HepG2 (cell line): ENCODE measurements at regions not wholly inside any gene's neighbourhood (a gene's known extent, or its start where the extent isn't known, plus 50 kb on each side); places are given as distances from the start of the nearest gene placed in this dataset.

Experiments
- ATAC-seq: fragments of 200-7000 bp; cut with Tn5 transposase; 3 replicates; pipeline ENCODE4 v1.9.1; 2020; ENCODE audit warnings: mild to moderate bottlenecking, moderate library complexity
- BruUV-seq: library from RNA; stranded (reverse); fragments of 400-500 nt; replicated peaks from 2 replicates; lab custom pipeline; 2021; lab: Mats Ljungman, UMichigan
- CTCF ChIA-PET: fragments of 300-600 bp; formaldehyde crosslinking; extraction: SDS; loops from one replicate; lab custom pipeline; 2021; ENCODE audit warnings: low total read pairs, inconsistent platforms, low intra/inter-chr PET ratio; lab: Yijun Ruan, JAX
- POLR2A ChIA-PET: fragments of 350-600 bp; sonication (Branson Sonifier 250); formaldehyde crosslinking; loops from one replicate; lab custom pipeline; 2020; ENCODE audit warnings: antibody characterized with exemption, inconsistent platforms; lab: Yijun Ruan, JAX
- DNase-seq: peaks from one replicate; pipeline ENCODE4 v3.0.0-alpha.2; 2015; ENCODE audit warnings: low spot score
- FAIRE-seq: peaks from 3 replicates; lab custom pipeline; 2011; peaks lifted over from hg19 to GRCh38; lab: Jason Lieb, UNC
- H2AFZ ChIP-seq: one replicate; pipeline ENCODE4 v1.6.1; 2011; ENCODE audit warnings: low read length, inconsistent platforms
- H3K27ac ChIP-seq: fragments of 300-600 bp; 3 replicates; pipeline ENCODE4 v1.8.0; 2011; ENCODE audit warnings: mixed run types, mild to moderate bottlenecking, mixed read lengths, low read length, inconsistent platforms; ENCODE audit not compliant: insufficient read depth; ENCODE audit errors: extremely low read length
- H3K27me3 ChIP-seq, 2 experiments: fragments of 200-600 bp in 1 of 2; 2 replicates in 1 of 2; 3 replicates in 1 of 2; pipeline versions ENCODE4 v1.6.0 to v1.8.0; 2011; ENCODE audit warnings: low read length in 2 of 2, mild to moderate bottlenecking in 2 of 2, moderate library complexity in 2 of 2, inconsistent platforms in 1 of 2; ENCODE audit not compliant: insufficient read depth in 2 of 2, control insufficient read depth in 1 of 2
- H3K36me3 ChIP-seq, 2 experiments: fragments of 200-600 bp in 1 of 2; replicated peaks in 1 of 2; 2 replicates in 1 of 2; 3 replicates in 1 of 2; pipeline versions ENCODE4 v1.5.1 to v1.8.0; 2011; ENCODE audit warnings: low read length in 2 of 2, inconsistent platforms in 1 of 2; ENCODE audit not compliant: insufficient read depth in 2 of 2, control insufficient read depth in 1 of 2
- H3K4me1 ChIP-seq: 2 replicates; pipeline ENCODE4 v1.5.1; 2012; ENCODE audit warnings: low read length, inconsistent platforms; ENCODE audit not compliant: insufficient read depth
- H3K4me2 ChIP-seq: 2 replicates; pipeline ENCODE4 v1.6.0; 2011; ENCODE audit warnings: low read depth, low read length, inconsistent platforms
- H3K4me3 ChIP-seq, 3 experiments: fragments of 200-600 bp in 1 of 3; sonication (generic), shearing (Covaris generic) in 1 of 3; replicated peaks in 1 of 3; 2 replicates each; pipeline ENCODE4 v1.5.1; 2011 to 2016; ENCODE audit warnings: low read length in 3 of 3, inconsistent platforms in 2 of 3, low read depth in 2 of 3, mild to moderate bottlenecking in 2 of 3, control low read depth in 1 of 3, mixed read lengths in 1 of 3; ENCODE audit not compliant: insufficient read depth in 1 of 3
- H3K79me2 ChIP-seq: one replicate; pipeline ENCODE4 v1.6.1; 2011; ENCODE audit warnings: low read length, inconsistent platforms; ENCODE audit not compliant: insufficient read depth
- H3K9ac ChIP-seq: 2 replicates; pipeline ENCODE4 v1.6.0; 2011; ENCODE audit warnings: mild to moderate bottlenecking, low read depth, low read length, inconsistent platforms; ENCODE audit not compliant: insufficient read depth
- H3K9me3 ChIP-seq: 2 replicates; pipeline ENCODE4 v1.5.1; 2012; ENCODE audit warnings: mild to moderate bottlenecking, low read length
- H4K20me1 ChIP-seq: 2 replicates; pipeline ENCODE4 v1.6.0; 2011; ENCODE audit warnings: inconsistent platforms, mild to moderate bottlenecking, low read length, moderate library complexity; ENCODE audit not compliant: insufficient read depth
- FOXP1 ChIP-seq, 2 experiments: fragments of 450-650 bp in 1 of 2; IDR thresholded peaks; 2 replicates each; pipeline ENCODE4 v1.6.1; 2017 to 2018; ENCODE audit warnings: antibody characterized with exemption in 1 of 2
- JUN ChIP-seq: sonication (generic); formaldehyde crosslinking; IDR thresholded peaks from 2 replicates; pipeline ENCODE4 v1.4.0; 2020; ENCODE audit warnings: mild to moderate bottlenecking, missing genetic modification reagents
- KAT8 ChIP-seq: IDR thresholded peaks from 2 replicates; pipeline ENCODE4 v1.6.1; 2016; ENCODE audit warnings: missing genetic modification reagents, missing compliant biosample characterization
- KLF6 ChIP-seq: IDR thresholded peaks from 2 replicates; pipeline ENCODE4 v1.8.0; 2016; ENCODE audit warnings: missing biosample characterization, missing genetic modification reagents
- RNF2 ChIP-seq: fragments of 450-650 bp; conservative IDR thresholded peaks from 2 replicates; pipeline ENCODE4 v1.6.1; 2016; ENCODE audit warnings: low read depth
- ZNF121 ChIP-seq: sonication (generic); formaldehyde crosslinking; IDR thresholded peaks from 2 replicates; pipeline ENCODE4 v1.5.0; 2020; ENCODE audit warnings: mild to moderate bottlenecking, missing genetic modification reagents
- ZNF17 ChIP-seq: sonication (generic); formaldehyde crosslinking; IDR thresholded peaks from 2 replicates; pipeline ENCODE4 v1.5.0; 2020; ENCODE audit warnings: mild to moderate bottlenecking, missing genetic modification reagents
- ZNF329 ChIP-seq: sonication (generic); formaldehyde crosslinking; IDR thresholded peaks from 2 replicates; pipeline ENCODE4 v1.9.0; 2021; ENCODE audit warnings: low read depth, mild to moderate bottlenecking, missing genetic modification reagents
- ZNF546 ChIP-seq: sonication (generic); formaldehyde crosslinking; conservative IDR thresholded peaks from 2 replicates; pipeline ENCODE4 v1.8.1; 2023; ENCODE audit warnings: mild to moderate bottlenecking, missing genetic modification reagents
- ZNF788 ChIP-seq: sonication (generic); formaldehyde crosslinking; IDR thresholded peaks from 2 replicates; pipeline ENCODE4 v1.5.0; 2020; ENCODE audit warnings: mild to moderate bottlenecking, missing genetic modification reagents, borderline replicate concordance
- WGBS: methylation state at CpG from one replicate; pipeline ENCODE4 v1.1.6; 2017; ENCODE audit warnings: low lambda C conversion rate; 5-methylcytosine and 5-hydroxymethylcytosine counted together
- in situ Hi-C: cut with HindIII; loops from 2 replicates; pipeline ENCODE4 v1.10.0; 2017; ENCODE audit warnings: low pct_unique_long_range_greater_than_20kb; ENCODE audit not compliant: extremely low pct_ligation_motif_present
- intact Hi-C: fragments of 100-400 bp; cut with micrococcal nuclease; formaldehyde crosslinking; loops from one replicate; pipeline ENCODE4 v1.10.0; 2022; ENCODE audit not compliant: unreplicated experiment
- TF ChIP-seq, protein P1 (sequence below): sonication (generic); IDR thresholded peaks from 2 replicates; pipeline ENCODE4 v1.6.1; 2016; ENCODE audit warnings: low read depth, borderline replicate concordance
- TF ChIP-seq, protein P2 (sequence below): sonication (generic); formaldehyde crosslinking; IDR thresholded peaks from 2 replicates; pipeline ENCODE4 v1.5.1; 2020; ENCODE audit warnings: missing genetic modification reagents, mild to moderate bottlenecking, borderline replicate concordance
- TF ChIP-seq, protein P3 (sequence below): sonication (generic); formaldehyde crosslinking; IDR thresholded peaks from 2 replicates; pipeline ENCODE4 v1.4.0; 2020; ENCODE audit warnings: missing genetic modification reagents
- TF ChIP-seq, protein P4 (sequence below): sonication (generic); formaldehyde crosslinking; IDR thresholded peaks from 2 replicates; pipeline ENCODE4; 2020; ENCODE audit warnings: missing genetic modification reagents, mild to moderate bottlenecking, borderline replicate concordance
- TF ChIP-seq, protein P5 (sequence below): sonication (generic); formaldehyde crosslinking; IDR thresholded peaks from 2 replicates; pipeline ENCODE4 v1.5.1; 2020; ENCODE audit warnings: missing genetic modification reagents, mild to moderate bottlenecking, borderline replicate concordance
- TF ChIP-seq, protein P6 (sequence below): sonication (generic); formaldehyde crosslinking; IDR thresholded peaks from 2 replicates; pipeline ENCODE4 v1.4.0; 2020; ENCODE audit warnings: mild to moderate bottlenecking, missing genetic modification reagents

DNA sequence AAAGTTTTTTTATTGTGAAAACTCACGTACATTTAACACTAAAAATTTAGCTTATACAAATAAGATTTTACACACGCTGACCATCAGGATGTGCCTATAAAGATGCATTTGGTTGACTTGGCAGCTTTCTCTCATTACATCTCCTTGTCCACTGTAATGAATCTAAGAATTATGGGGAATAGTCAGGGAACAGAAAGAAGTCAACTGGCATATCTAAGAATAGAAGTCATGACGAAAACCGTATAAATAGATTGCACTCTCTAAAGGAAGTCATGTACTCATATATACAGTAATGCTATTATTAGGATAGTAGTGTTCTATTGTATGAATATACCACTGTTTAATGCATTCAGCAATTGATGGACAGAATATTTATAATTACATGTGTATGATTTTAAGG, 575.8 kb upstream of the B3GALT2 start (continued):
- no peak for TF ChIP-seq RNF2
- TF ChIP-seq, protein P1, sequence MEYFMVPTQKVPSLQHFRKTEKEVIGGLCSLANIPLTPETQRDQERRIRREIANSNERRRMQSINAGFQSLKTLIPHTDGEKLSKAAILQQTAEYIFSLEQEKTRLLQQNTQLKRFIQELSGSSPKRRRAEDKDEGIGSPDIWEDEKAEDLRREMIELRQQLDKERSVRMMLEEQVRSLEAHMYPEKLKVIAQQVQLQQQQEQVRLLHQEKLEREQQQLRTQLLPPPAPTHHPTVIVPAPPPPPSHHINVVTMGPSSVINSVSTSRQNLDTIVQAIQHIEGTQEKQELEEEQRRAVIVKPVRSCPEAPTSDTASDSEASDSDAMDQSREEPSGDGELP, result no peak
- TF ChIP-seq, protein P2, sequence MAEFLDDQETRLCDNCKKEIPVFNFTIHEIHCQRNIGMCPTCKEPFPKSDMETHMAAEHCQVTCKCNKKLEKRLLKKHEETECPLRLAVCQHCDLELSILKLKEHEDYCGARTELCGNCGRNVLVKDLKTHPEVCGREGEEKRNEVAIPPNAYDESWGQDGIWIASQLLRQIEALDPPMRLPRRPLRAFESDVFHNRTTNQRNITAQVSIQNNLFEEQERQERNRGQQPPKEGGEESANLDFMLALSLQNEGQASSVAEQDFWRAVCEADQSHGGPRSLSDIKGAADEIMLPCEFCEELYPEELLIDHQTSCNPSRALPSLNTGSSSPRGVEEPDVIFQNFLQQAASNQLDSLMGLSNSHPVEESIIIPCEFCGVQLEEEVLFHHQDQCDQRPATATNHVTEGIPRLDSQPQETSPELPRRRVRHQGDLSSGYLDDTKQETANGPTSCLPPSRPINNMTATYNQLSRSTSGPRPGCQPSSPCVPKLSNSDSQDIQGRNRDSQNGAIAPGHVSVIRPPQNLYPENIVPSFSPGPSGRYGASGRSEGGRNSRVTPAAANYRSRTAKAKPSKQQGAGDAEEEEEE, result no peak
- TF ChIP-seq, protein P3, sequence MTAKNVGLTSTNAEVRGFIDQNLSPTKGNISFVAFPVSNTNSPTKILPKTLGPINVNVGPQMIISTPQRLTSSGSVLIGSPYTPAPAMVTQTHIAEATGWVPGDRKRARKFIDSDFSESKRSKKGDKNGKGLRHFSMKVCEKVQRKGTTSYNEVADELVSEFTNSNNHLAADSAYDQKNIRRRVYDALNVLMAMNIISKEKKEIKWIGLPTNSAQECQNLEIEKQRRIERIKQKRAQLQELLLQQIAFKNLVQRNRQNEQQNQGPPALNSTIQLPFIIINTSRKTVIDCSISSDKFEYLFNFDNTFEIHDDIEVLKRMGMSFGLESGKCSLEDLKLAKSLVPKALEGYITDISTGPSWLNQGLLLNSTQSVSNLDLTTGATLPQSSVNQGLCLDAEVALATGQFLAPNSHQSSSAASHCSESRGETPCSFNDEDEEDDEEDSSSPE, result no peak

DNA sequence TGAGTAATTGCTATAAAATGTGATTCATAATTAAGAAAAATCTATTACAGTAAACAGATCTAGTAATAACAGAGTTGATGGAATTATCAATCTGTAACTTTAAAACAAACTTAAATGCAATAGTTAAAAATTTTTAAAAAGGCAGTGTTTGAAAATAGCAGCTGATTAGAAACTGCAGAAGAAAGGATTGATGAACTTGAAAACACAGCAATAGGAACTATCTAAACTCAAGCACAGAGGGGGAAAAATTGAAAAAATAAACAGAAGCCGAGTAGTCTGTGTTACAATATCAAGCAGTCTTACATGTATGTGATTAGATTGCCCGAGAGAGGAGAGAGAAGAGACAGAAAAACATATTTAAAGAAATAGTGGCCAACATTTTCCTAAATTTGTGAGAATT, 569.0 kb upstream of the B3GALT2 start:
- no peaks in the 10 kb centered on the region for H3K4me1 ChIP-seq
- H3K4me3 ChIP-seq, result no peak overlapping the region
- H3K79me2 ChIP-seq, result no peaks in the 10 kb centered on the region
- no peaks in the 10 kb centered on the region for H3K9me3 ChIP-seq
- no peaks in the 10 kb centered on the region for H3K36me3 ChIP-seq
- intact Hi-C loops, result no loop called here
- H4K20me1 ChIP-seq, result no peaks in the 10 kb centered on the region
- BruUV-seq, result no TSS peak
- no peak overlapping the region for H2AFZ ChIP-seq
- no peak for DNase-seq
- H3K27ac ChIP-seq, result no peak overlapping the region
- CTCF ChIA-PET, result no interaction called here
- H3K27me3 ChIP-seq, result no peaks in the 10 kb centered on the region
- no peak for TF ChIP-seq ZNF788 (CRISPR knock-in tag)
- TF ChIP-seq, protein P4, sequence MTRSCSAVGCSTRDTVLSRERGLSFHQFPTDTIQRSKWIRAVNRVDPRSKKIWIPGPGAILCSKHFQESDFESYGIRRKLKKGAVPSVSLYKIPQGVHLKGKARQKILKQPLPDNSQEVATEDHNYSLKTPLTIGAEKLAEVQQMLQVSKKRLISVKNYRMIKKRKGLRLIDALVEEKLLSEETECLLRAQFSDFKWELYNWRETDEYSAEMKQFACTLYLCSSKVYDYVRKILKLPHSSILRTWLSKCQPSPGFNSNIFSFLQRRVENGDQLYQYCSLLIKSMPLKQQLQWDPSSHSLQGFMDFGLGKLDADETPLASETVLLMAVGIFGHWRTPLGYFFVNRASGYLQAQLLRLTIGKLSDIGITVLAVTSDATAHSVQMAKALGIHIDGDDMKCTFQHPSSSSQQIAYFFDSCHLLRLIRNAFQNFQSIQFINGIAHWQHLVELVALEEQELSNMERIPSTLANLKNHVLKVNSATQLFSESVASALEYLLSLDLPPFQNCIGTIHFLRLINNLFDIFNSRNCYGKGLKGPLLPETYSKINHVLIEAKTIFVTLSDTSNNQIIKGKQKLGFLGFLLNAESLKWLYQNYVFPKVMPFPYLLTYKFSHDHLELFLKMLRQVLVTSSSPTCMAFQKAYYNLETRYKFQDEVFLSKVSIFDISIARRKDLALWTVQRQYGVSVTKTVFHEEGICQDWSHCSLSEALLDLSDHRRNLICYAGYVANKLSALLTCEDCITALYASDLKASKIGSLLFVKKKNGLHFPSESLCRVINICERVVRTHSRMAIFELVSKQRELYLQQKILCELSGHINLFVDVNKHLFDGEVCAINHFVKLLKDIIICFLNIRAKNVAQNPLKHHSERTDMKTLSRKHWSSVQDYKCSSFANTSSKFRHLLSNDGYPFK (CRISPR knock-in tag), result no peak
- TF ChIP-seq JUN (CRISPR knock-in tag), result no peak
- no peak for TF ChIP-seq KAT8
- no peak for TF ChIP-seq ZNF121 (CRISPR knock-in tag)
- TF ChIP-seq, protein P5, sequence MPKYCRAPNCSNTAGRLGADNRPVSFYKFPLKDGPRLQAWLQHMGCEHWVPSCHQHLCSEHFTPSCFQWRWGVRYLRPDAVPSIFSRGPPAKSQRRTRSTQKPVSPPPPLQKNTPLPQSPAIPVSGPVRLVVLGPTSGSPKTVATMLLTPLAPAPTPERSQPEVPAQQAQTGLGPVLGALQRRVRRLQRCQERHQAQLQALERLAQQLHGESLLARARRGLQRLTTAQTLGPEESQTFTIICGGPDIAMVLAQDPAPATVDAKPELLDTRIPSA (CRISPR knock-in tag), result no peak
- TF ChIP-seq KLF6 (CRISPR knock-in tag), result no peak
- TF ChIP-seq, protein P6, sequence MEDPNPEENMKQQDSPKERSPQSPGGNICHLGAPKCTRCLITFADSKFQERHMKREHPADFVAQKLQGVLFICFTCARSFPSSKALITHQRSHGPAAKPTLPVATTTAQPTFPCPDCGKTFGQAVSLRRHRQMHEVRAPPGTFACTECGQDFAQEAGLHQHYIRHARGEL (CRISPR knock-in tag), result no peak
- no peak for TF ChIP-seq ZNF546
- no peak for TF ChIP-seq ZNF329 (CRISPR knock-in tag)
- no peak for TF ChIP-seq ZNF17 (CRISPR knock-in tag)
- no peak for TF ChIP-seq FOXP1 (IDR thresholded peaks at IDR 0.05)
- TF ChIP-seq FOXP1 (CRISPR knock-in tag; IDR thresholded peaks at IDR 0.05), result no peak
- TF ChIP-seq, all 625 proteins: peak for 0
- Histone ChIP-seq H3K9ac (no peak overlapping the region), H3K4me2 (no peak overlapping the region)
- ATAC-seq (no peak), FAIRE-seq (no peak)
- whole genome bisulfite sequencing, result 2% methylated on average over 2 of the region's 2 CpGs
- POLR2A ChIA-PET, result no interaction called here
- in situ Hi-C loops, result no loop called here
